A549 (cell line): ENCODE measurements at regions not wholly inside any gene's neighbourhood (a gene's known extent, or its start where the extent isn't known, plus 50 kb on each side); places are given as distances from the start of the nearest gene placed in this dataset.

ENCODE experiments used
- ATAC-seq, 2 experiments: fragments of 200-7000 bp in 1 of 2; fragments of >200 bp in 1 of 2; cut with Nextera tagmentation in 1 of 2; cut with Tn5 transposase in 1 of 2; 3 replicates each; pipeline versions ENCODE4 v1.8.0 to v1.9.1; 2018 to 2020; ENCODE audit warnings: mild to moderate bottlenecking in 1 of 2, moderate library complexity in 1 of 2
- CTCF ChIA-PET: fragments of 300-600 bp; sonication (Branson Sonifier 250); formaldehyde crosslinking; extraction: SDS; loops from one replicate; lab custom pipeline; 2021; ENCODE audit warnings: antibody characterized with exemption, inconsistent platforms; lab: Yijun Ruan, JAX
- POLR2A ChIA-PET: fragments of 350-600 bp; formaldehyde crosslinking; extraction: SDS; loops from one replicate; lab custom pipeline; 2021; ENCODE audit warnings: antibody characterized with exemption, inconsistent platforms; lab: Yijun Ruan, JAX
- DNase-seq, 2 experiments: peaks; one replicate each; pipeline versions ENCODE4 v3.0.0 to v3.0.0-alpha.2; 2011 to 2016; ENCODE audit warnings: low read depth in 1 of 2, low spot score in 1 of 2
- FAIRE-seq: peaks from 2 replicates; lab custom pipeline; 2011; peaks lifted over from hg19 to GRCh38; lab: Jason Lieb, UNC
- H3K27ac ChIP-seq, 2 experiments: fragments of >200 bp; sonication (Bioruptor Twin); formaldehyde crosslinking; 3 replicates each; pipeline ENCODE4 v1.5.1; 2016 to 2017
- H3K4me1 ChIP-seq: fragments of >200 bp; sonication (Bioruptor Twin); formaldehyde crosslinking; 3 replicates; pipeline ENCODE4 v1.6.1; 2016
- H3K4me2 ChIP-seq: fragments of >200 bp; sonication (Bioruptor Twin); formaldehyde crosslinking; 3 replicates; pipeline ENCODE4 v1.6.1; 2016
- H3K4me3 ChIP-seq: fragments of >200 bp; sonication (Bioruptor Twin); formaldehyde crosslinking; 3 replicates; pipeline ENCODE4 v1.5.1; 2016
- H3K9me3 ChIP-seq: fragments of >200 bp; sonication (Bioruptor Twin); formaldehyde crosslinking; 3 replicates; pipeline ENCODE4 v1.6.1; 2016
- CHD4 ChIP-seq: fragments of 200-600 bp; sonication (generic); IDR thresholded peaks from 2 replicates; pipeline ENCODE4 v1.6.1; 2016; ENCODE audit warnings: antibody characterized with exemption, mild to moderate bottlenecking, borderline replicate concordance
- EHF ChIP-seq: fragments of 250-450 bp; sonication (Bioruptor Pico); IDR thresholded peaks from 2 replicates; pipeline ENCODE4 v1.5.0; 2020; ENCODE audit warnings: mild to moderate bottlenecking
- EP300 ChIP-seq, 2 experiments: fragments of >200 bp; sonication (Bioruptor Twin); formaldehyde crosslinking; IDR thresholded peaks; 2 replicates in 1 of 2; 3 replicates in 1 of 2; pipeline ENCODE4 v1.6.1; 2016 to 2017
- FOSL2 ChIP-seq, 2 experiments: fragments of 450-650 bp in 1 of 2; fragments of >200 bp in 1 of 2; sonication (Bioruptor Twin) in 1 of 2; formaldehyde crosslinking; IDR thresholded peaks; 2 replicates each; pipeline versions ENCODE4 v1.5.0 to v1.6.1; 2016 to 2020; ENCODE audit warnings: mild to moderate bottlenecking in 1 of 2, moderate library complexity in 1 of 2
- GATA3 ChIP-seq: IDR thresholded peaks from 2 replicates; pipeline ENCODE4 v1.6.1; 2012; ENCODE audit warnings: borderline replicate concordance
- HDAC2 ChIP-seq: fragments of 200-600 bp; sonication (generic); IDR thresholded peaks from 2 replicates; pipeline ENCODE4 v1.6.1; 2016
- HMGXB4 ChIP-seq: fragments of 250-450 bp; sonication (Bioruptor Pico); IDR thresholded peaks from 2 replicates; pipeline ENCODE4 v1.5.0; 2021; ENCODE audit warnings: mild to moderate bottlenecking, moderate library complexity, borderline replicate concordance
- JUNB ChIP-seq: fragments of >200 bp; sonication (Bioruptor Twin); formaldehyde crosslinking; IDR thresholded peaks from 2 replicates; pipeline ENCODE4 v1.6.1; 2016
- MAX ChIP-seq: IDR thresholded peaks from 2 replicates; pipeline ENCODE4 v1.6.1; 2012
- NFE2L2 ChIP-seq: fragments of 150-350 bp; conservative IDR thresholded peaks from 2 replicates; pipeline ENCODE4 v1.6.1; 2014; ENCODE audit warnings: low read length
- PHF8 ChIP-seq: fragments of 200-600 bp; sonication (generic); IDR thresholded peaks from 2 replicates; pipeline ENCODE4 v1.6.1; 2016; ENCODE audit warnings: low read depth, mild to moderate bottlenecking, antibody characterized with exemption, moderate library complexity, borderline replicate concordance
- POLR2AphosphoS2 ChIP-seq: conservative IDR thresholded peaks from 2 replicates; pipeline ENCODE4 v1.6.1; 2012; ENCODE audit warnings: low read length, improper control_type of control experiment, inconsistent platforms
- RARB ChIP-seq: fragments of 250-450 bp; sonication (Bioruptor Pico); IDR thresholded peaks from 2 replicates; pipeline ENCODE4 v1.8.0; 2021; ENCODE audit warnings: mild to moderate bottlenecking, moderate library complexity
- SREBF2 ChIP-seq: fragments of 450-650 bp; IDR thresholded peaks from 2 replicates; pipeline ENCODE4 v1.6.1; 2014; ENCODE audit warnings: mild to moderate bottlenecking, moderate library complexity
- TP53 ChIP-seq: fragments of 250-450 bp; sonication (Bioruptor Pico); IDR thresholded peaks from 2 replicates; pipeline ENCODE4 v1.5.0; 2021; ENCODE audit warnings: mild to moderate bottlenecking, moderate library complexity
- WGBS: methylation state at CpG from one replicate; pipeline ENCODE4 v1.1.6; 2017; ENCODE audit errors: missing lambda C conversion rate; 5-methylcytosine and 5-hydroxymethylcytosine counted together
- TF ChIP-seq, protein P1 (sequence below): fragments of 250-450 bp; sonication (Bioruptor Pico); IDR thresholded peaks from 2 replicates; pipeline ENCODE4 v1.5.0; 2020; ENCODE audit warnings: low read depth, mild to moderate bottlenecking, moderate library complexity
- TF ChIP-seq, protein P2 (sequence below): fragments of 200-600 bp; sonication (generic); IDR thresholded peaks from 2 replicates; pipeline ENCODE4 v1.6.1; 2016; ENCODE audit warnings: antibody characterized with exemption, mild to moderate bottlenecking, moderate library complexity
- TF ChIP-seq, protein P3 (sequence below): fragments of >200 bp; sonication (Bioruptor Twin); formaldehyde crosslinking; IDR thresholded peaks from 3 replicates; pipeline ENCODE4 v1.5.1; 2016

DNA sequence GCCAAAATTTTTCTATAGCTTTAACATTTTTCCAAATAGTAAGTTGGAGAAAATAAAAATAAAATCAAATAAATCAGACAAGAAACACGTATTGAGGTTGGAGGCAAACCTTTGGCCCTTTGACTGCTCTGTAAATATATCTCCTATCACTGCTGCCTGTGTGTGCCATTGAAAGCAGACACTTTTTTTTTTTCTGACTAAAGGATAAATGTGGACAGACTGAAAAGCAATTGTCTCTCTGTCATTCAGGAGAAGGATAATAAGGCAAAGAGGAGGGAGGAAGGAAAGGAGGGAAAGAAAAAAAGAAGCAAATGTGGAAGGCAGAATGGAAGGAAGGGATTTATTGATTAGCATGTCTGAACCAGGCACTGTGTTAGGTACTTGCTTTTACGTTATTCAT is 85.2 kb upstream of the SULF2 start:
- Histone ChIP-seq H3K4me2 (no peak overlapping the region), H3K27ac (no peak overlapping the region), H3K4me3 (no peak overlapping the region), H3K4me1 (no peaks in the 10 kb centered on the region), H3K9me3 (no peaks in the 10 kb centered on the region)
- WGBS: 45% methylated on average over 2 of the region's 2 CpGs
- ChIA-PET POLR2A (no interaction called here), CTCF (no interaction called here)
- no peak for DNase-seq
- no peak for ATAC-seq
- TF ChIP-seq, protein P1, sequence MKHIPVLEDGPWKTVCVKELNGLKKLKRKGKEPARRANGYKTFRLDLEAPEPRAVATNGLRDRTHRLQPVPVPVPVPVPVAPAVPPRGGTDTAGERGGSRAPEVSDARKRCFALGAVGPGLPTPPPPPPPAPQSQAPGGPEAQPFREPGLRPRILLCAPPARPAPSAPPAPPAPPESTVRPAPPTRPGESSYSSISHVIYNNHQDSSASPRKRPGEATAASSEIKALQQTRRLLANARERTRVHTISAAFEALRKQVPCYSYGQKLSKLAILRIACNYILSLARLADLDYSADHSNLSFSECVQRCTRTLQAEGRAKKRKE (CRISPR knock-in tag): no peak
- TF ChIP-seq, protein P2, sequence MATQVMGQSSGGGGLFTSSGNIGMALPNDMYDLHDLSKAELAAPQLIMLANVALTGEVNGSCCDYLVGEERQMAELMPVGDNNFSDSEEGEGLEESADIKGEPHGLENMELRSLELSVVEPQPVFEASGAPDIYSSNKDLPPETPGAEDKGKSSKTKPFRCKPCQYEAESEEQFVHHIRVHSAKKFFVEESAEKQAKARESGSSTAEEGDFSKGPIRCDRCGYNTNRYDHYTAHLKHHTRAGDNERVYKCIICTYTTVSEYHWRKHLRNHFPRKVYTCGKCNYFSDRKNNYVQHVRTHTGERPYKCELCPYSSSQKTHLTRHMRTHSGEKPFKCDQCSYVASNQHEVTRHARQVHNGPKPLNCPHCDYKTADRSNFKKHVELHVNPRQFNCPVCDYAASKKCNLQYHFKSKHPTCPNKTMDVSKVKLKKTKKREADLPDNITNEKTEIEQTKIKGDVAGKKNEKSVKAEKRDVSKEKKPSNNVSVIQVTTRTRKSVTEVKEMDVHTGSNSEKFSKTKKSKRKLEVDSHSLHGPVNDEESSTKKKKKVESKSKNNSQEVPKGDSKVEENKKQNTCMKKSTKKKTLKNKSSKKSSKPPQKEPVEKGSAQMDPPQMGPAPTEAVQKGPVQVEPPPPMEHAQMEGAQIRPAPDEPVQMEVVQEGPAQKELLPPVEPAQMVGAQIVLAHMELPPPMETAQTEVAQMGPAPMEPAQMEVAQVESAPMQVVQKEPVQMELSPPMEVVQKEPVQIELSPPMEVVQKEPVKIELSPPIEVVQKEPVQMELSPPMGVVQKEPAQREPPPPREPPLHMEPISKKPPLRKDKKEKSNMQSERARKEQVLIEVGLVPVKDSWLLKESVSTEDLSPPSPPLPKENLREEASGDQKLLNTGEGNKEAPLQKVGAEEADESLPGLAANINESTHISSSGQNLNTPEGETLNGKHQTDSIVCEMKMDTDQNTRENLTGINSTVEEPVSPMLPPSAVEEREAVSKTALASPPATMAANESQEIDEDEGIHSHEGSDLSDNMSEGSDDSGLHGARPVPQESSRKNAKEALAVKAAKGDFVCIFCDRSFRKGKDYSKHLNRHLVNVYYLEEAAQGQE: no peak
- FAIRE-seq: no peak

DNA sequence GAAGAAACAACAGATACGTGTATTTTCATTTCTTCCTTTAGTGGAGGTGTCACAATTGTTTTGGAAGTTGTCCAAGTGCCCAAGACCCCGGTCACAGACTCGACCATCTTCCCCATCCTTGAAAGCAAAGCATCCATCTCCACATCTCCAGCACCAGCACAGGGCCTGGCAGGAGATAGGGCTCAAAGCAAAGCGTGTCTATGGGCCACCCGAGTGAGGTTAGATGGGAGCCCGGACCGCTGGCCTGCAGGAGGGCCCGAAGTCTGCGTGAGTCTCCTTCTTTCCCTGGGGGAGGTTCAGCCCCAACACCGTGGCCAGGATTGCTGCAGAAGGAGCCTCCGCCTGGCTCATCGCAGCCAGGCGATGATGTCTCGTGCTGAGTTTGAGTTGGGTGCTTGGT is 83.5 kb upstream of the SULF2 start:
- DNase-seq (no peak), FAIRE-seq (no peak), ATAC-seq (no peak)
- Histone ChIP-seq H3K27ac (no peak overlapping the region), H3K4me1 (no peaks in the 10 kb centered on the region), H3K9me3 (no peaks in the 10 kb centered on the region), H3K4me2 (no peak overlapping the region), H3K4me3 (no peak overlapping the region)
- CTCF ChIA-PET: interaction anchor here (1.2 kb wide), 1 partner anchor 14 kb away, joined by 7 read pairs; no protein-coding TSS in a partner anchor
- POLR2A ChIA-PET: no interaction called here
- TF ChIP-seq EHF (CRISPR knock-in tag): no peak
- no peak for TF ChIP-seq PHF8
- WGBS: 42% methylated on average over 13 of the region's 14 CpGs

DNA sequence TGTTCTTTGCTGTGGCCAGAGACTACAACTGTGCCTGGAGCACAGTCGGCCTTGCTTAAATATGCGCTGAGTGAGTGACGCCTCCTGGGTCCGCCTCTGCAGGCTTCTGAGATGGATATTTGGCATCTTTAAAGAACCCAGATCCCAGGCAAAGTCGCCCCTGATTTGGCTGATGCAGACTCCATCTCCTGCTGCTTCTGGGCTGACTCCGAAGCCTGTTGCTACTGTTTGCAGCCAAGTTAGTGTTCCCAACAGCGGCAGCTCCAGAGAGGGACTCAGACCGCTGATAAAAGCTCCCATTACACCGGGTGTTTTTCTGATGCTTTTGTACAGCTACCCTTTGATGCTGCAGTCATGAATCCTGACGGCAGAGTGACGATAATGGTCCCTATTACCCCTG is 83.0 kb upstream of the SULF2 start:
- Histone ChIP-seq H3K4me3 (no peak overlapping the region), H3K27ac (no peak overlapping the region), H3K9me3 (no peaks in the 10 kb centered on the region), H3K4me1 (no peaks in the 10 kb centered on the region), H3K4me2 (no peak overlapping the region)
- FAIRE-seq: no peak
- ChIA-PET POLR2A (no interaction called here), CTCF (no interaction called here)
- no peak for ATAC-seq
- WGBS: 40% methylated on average over 11 of the region's 11 CpGs
- DNase-seq: no peak
- TF ChIP-seq SREBF2: no peak
- TF ChIP-seq, protein P1 (CRISPR knock-in tag): no peak
- TF ChIP-seq, protein P3, sequence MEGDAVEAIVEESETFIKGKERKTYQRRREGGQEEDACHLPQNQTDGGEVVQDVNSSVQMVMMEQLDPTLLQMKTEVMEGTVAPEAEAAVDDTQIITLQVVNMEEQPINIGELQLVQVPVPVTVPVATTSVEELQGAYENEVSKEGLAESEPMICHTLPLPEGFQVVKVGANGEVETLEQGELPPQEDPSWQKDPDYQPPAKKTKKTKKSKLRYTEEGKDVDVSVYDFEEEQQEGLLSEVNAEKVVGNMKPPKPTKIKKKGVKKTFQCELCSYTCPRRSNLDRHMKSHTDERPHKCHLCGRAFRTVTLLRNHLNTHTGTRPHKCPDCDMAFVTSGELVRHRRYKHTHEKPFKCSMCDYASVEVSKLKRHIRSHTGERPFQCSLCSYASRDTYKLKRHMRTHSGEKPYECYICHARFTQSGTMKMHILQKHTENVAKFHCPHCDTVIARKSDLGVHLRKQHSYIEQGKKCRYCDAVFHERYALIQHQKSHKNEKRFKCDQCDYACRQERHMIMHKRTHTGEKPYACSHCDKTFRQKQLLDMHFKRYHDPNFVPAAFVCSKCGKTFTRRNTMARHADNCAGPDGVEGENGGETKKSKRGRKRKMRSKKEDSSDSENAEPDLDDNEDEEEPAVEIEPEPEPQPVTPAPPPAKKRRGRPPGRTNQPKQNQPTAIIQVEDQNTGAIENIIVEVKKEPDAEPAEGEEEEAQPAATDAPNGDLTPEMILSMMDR: no peak
- TF ChIP-seq HDAC2: no peak
- TF ChIP-seq JUNB: no peak

DNA sequence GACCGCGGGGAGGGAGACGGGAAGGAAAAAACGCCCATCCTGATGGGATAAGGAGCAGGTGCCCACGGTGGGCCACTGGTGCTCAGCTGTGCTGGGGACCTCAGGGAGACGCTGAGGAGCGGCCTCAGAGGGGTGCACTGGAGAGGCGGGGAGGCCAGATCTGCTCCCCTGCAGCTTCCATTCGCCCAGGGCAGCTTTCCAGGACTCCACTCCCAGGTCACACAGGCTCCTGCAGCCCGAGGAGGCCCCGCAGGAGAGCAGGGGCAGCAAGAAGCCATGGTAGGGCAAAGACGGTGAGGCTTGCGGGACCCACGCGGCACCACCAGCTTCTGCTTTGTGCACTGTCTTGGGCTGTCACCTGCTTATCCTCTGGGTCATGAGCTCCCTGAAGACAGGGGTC is 82.5 kb upstream of the SULF2 start:
- H3K27ac ChIP-seq: no peak overlapping the region
- FAIRE-seq: no peak
- H3K4me2 ChIP-seq: no peak overlapping the region
- no peak for DNase-seq
- 40% methylated on average over 14 of the region's 15 CpGs for WGBS
- no peak overlapping the region for H3K4me3 ChIP-seq
- ATAC-seq: no peak
- no peaks in the 10 kb centered on the region for H3K9me3 ChIP-seq
- CTCF ChIA-PET: no interaction called here
- POLR2A ChIA-PET: no interaction called here
- H3K4me1 ChIP-seq: no peaks in the 10 kb centered on the region
- TF ChIP-seq CHD4 (no peak), TP53 (CRISPR knock-in tag) (no peak), PHF8 (no peak), RARB (CRISPR knock-in tag) (no peak), HMGXB4 (CRISPR knock-in tag) (no peak), POLR2AphosphoS2 (no peak), SREBF2 (no peak), GATA3 (no peak), FOSL2 (IDR thresholded peaks at IDR 0.05) (no peak), FOSL2 (CRISPR knock-in tag; IDR thresholded peaks at IDR 0.05) (no peak), MAX (no peak), NFE2L2 (no peak), EP300 (IDR thresholded peaks at IDR 0.05) (no peak)
- TF ChIP-seq, protein P1 (CRISPR knock-in tag): no peak
